NCI-H2171 treated with DMSO at 0.1 percent for 48 hours (cell line): ENCODE measurements at regions not wholly inside any gene's neighbourhood (a gene's known extent, or its start where the extent isn't known, plus 50 kb on each side); places are given as distances from the start of the nearest gene placed in this dataset.

ENCODE experiments used
- DNase-seq: peaks from one replicate; lab custom pipeline; 2025; lab: John Stamatoyannopoulos, UW

GRCh38 chr20:12022126-12022525 is 104.4 kb downstream of the BTBD3 start:
- DNase-seq: no peak

DNA sequence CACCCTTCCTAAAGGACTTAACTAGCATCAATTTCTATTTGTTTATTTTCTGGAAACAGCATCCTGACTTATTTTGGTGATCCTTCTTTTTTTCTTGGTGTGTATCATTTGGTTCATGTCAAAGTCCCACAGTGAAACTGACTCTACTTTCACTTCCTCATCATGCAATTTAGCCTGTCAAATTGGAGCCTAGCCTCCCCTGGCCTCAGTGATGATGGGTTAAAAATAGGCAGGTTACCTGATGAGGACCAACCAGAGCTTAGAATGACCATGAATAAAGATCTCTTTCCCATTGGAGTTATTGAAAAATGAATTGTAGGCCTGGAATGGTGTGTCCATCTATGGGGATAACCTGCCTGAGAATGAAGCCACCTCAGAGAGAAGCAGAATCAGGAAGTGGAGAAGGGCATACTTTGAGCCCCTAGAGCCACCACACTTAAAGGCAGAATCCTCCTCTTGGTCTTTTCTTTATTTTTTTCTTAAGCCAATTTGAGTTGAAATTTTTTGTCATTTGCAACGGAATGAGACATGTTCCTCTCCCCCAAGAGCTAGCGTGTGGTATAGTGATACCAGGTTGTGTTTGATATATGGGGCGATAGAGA is 105.6 kb downstream of the BTBD3 start:
- DNase-seq: no peak

DNA sequence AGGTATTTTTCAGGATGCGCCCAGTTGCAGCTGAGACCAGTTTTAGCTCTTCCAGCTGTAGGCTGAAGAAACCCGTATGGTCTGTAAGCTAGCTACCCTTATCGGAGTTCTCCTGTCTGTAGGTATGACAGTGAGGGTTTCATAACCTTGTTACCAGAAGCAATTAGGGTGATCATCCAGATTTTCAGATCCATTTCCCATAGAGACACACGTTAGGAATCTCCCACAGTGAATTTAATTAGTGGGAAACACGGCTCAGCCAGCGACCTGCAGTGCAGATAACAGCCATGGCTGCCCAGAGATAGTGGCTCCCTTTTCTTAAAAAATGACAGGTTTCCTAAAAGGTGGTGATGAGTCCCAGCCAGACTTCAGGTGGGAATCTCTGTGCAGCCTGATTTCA is 111.1 kb downstream of the BTBD3 start:
- DNase-seq: no peak

DNA sequence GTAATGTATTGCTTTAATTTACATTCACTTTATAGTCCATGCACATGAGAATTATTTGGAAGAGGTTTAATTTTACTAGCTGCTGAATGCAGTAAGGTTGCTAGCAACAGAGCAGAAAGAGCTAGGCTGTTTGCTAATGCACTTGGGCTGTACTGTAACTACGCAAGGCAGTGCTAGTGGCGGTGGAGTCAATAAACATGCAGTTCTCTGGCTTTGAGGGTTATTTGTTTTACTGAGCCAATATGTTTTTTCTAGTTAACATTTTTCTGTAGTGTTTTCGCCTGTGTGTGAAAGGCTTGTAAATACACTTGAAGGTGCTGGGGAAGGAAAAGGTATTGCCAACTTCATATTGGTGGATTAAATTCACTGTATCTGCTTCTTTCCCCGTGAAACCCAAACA is 112.8 kb downstream of the BTBD3 start:
- no peak for DNase-seq

DNA sequence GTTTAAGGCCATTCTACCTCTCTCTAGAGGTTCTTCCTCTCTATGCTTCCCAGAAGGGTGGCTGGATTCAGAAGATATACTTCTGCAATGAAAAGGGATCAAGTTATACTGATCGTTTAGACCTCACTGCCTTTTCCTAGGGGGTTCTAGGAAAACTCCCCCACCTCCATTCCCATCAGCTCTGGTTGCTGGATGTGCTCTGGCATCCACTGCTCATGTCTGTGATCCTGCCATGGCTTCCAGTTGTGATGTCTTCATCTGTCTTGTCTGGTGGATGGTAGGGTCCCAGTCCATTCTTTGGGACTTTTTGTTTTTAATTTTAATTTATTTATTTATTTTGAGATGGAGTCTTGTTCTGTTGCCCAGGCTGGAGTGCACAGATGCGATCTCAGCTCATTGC is 118.4 kb downstream of the BTBD3 start:
- DNase-seq: no peak

GRCh38 chr20:12037521-12037920 is 119.8 kb downstream of the BTBD3 start:
- no peak for DNase-seq

GRCh38 chr20:12040261-12040660 is 122.6 kb downstream of the BTBD3 start:
- no peak for DNase-seq

GRCh38 chr20:12044969-12045368 is 127.3 kb downstream of the BTBD3 start:
- DNase-seq: no peak

GRCh38 chr20:12047838-12048432 is 130.2 kb downstream of the BTBD3 start:
- no peak for DNase-seq

DNA sequence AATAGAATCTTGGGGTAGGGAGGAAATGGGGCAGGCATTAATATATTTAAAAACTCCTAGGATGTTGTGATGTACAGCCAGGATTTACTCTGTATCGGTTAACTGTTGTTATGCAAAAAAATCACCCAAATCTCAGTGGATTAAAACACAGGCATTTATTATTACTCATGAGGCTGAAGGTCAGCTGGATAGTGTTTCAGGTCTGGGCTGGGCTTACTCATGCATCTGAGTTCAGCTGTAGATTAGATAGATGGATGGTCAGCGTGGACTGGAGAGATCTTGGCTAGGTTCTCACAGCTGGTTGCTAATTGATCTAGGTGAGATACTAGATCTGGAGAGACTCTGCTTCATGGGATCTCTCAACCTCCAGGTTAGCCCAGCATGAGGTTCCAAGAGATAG is 131.4 kb downstream of the BTBD3 start:
- no peak for DNase-seq

DNA sequence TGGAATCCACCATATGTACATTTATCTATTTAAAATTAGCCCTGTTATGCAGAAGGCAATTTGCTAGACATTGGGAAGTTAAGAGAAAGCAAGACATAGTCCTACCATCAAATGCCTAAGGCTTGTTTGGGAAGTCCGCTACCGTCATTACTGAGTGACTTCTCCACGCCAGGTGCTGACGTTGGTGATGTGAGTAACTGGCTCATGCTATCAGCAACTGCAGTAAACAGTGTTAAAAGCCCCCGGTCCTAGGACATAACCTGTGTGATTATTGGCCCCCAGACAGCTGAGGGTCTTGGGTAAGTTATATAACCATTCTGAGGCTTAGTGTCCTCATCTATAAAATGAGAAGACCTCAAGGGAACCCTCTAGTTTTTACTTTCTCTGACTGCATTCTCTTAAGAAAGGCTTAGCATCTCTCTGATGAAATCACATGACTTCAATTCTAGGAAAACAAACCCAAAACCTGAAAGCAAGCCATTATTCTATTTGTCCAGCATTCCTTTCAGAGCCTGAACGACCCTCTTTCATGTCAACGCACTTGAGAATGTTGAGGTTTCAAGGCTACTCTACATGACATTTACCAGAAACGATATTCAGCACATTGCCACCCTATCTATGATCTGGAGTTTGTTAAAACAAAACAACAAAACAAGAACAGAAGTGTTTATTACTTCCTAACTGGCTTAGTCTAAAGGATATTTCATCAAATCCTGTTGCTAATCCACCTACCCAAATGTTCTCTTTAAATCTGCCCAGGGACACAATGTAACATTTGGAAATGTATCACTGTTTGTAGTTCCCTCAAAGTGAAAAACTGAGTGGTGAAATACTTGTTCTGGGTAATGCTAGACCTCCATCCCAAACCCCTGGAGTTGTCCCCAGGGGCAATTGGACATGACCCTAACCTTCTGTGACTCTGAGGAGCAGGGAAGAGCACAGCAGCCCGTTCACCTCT is 133.8 kb downstream of the BTBD3 start:
- no peak for DNase-seq

GRCh38 chr20:12053353-12053752 is 135.7 kb downstream of the BTBD3 start:
- DNase-seq: no peak

GRCh38 chr20:12054556-12054955 is 136.9 kb downstream of the BTBD3 start:
- no peak for DNase-seq

- no peak for DNase-seq
Observed at GRCh38 chr20:12055161-12055560, 137.5 kb downstream of the BTBD3 start.

- no peak for DNase-seq
Observed at GRCh38 chr20:12056839-12057238, 139.1 kb downstream of the BTBD3 start.

- DNase-seq: no peak
Observed at GRCh38 chr20:12057778-12058177, 140.1 kb downstream of the BTBD3 start.

DNA sequence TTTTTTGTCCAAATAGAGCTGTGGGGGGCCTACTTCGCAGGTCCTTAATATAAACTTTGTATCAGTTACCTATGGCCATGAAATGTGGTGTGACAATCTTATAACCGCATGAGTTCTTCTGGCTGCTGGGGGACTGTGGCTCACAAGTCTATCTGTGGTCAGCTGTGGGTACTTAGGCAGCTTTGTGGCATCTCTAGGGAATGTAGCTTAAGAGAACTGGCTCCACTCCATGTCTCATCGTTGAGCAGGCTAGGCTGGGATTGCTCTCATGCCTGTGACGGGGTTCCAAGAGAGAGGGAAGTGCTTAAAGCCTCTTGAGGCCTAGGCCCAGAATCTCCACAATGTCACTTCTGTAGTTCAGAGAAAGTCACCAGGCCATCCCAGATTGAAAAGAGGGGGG is 140.5 kb downstream of the BTBD3 start:
- no peak for DNase-seq

DNA sequence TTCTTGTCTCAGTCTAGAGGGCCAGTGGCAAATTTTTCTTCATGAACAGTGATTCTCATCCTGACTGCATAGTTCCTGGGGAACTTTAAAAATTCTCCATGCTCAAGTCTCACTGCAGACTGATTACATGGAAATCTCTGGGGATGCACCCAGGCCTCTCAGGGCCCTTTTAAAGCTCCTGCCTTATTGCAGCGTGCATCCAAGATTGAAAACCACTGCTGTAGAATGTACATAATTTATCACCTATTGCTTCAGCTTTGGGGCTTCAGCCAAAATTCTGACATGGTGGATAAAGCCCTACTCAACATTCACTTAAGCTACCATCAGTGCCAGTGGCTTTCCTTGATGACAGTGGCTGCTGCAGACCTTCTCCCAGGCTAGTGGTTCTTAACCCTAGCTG is 143.8 kb downstream of the BTBD3 start:
- no peak for DNase-seq

DNA sequence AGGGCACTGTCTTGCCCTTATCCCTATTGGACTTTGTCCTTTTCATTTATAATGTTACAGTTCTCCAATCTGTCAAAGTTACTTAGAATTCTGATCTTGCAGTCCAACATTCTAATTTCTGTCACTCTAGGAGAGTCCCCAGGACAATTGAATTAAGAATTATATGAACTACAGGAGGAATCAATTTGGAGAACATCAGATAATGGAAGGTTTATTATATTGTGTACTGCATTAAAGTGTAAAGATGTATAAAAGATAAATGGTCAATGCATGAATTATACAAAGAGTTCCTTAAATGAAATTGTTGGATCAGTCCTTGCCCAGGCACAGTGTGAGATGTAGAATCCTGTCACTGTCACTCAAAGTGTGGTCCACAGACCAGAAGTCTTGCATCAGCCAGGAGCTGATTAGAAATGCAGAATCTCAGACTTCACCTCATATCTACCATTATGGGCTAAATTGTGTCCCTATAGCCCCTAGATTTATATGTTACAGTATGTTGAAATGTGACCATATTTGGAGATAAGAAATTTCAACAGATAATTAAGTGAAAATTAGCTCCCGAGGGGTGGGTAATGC is 145.5 kb downstream of the BTBD3 start:
- DNase-seq: no peak

DNA sequence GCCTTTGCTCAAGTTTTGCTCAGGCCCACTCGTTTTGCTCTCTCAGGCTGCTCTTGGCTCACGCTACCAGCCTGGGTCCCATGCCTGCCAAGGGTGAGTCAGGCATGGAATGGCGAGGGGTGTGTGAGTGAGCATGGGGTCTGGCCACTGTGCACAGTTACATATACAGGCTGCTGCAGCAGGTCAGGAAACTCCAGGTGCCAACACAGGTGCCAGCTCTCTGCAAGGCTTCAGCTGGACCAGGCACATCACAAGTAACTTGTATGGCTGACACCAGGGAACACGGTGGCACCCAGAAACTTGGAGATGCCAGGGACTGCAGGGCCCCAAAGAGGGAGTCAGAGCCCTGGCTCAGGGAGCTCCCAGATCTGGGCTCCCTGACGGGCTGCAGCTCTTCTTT is 146.8 kb downstream of the BTBD3 start:
- no peak for DNase-seq

- no peak for DNase-seq
Observed at GRCh38 chr20:12067686-12068085, 150.0 kb downstream of the BTBD3 start.

GRCh38 chr20:12068121-12068520 is 150.4 kb downstream of the BTBD3 start:
- DNase-seq: no peak

DNA sequence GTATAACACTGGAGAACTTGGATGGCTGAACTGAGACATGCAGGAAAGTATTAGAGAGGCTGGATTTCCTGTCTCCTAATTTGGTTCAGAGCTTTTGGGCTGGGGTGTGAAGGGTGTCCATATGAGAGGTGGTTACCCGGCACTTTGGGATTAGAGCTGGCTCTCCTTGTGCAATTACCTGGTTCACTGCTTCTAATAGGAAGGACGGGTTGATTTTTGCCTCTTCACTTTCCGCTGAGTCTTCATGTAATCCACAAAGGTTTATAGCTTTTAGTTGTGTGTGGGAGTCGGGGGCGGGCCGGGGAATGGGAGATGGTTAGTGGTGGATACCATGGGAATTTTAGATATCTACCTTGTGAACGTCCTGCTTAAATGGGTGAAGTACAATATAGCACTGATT is 151.5 kb downstream of the BTBD3 start:
- DNase-seq: no peak
